SH-SY5Y (cell line): ENCODE measurements at regions not wholly inside any gene's neighbourhood (a gene's known extent, or its start where the extent isn't known, plus 50 kb on each side); places are given as distances from the start of the nearest gene placed in this dataset.
A peak's percentile ranks its signal among the peaks of the same experiment; 100 is the strongest.

ENCODE experiments used
- GATA2 ChIP-seq: IDR thresholded peaks from 2 replicates; pipeline ENCODE4 v1.6.1; 2011; ENCODE audit warnings: mild to moderate bottlenecking, low read depth, low read length
- GATA3 ChIP-seq: IDR thresholded peaks from 2 replicates; pipeline ENCODE4 v1.6.1; 2011; ENCODE audit warnings: low read depth, mild to moderate bottlenecking, low read length, moderate library complexity

DNA sequence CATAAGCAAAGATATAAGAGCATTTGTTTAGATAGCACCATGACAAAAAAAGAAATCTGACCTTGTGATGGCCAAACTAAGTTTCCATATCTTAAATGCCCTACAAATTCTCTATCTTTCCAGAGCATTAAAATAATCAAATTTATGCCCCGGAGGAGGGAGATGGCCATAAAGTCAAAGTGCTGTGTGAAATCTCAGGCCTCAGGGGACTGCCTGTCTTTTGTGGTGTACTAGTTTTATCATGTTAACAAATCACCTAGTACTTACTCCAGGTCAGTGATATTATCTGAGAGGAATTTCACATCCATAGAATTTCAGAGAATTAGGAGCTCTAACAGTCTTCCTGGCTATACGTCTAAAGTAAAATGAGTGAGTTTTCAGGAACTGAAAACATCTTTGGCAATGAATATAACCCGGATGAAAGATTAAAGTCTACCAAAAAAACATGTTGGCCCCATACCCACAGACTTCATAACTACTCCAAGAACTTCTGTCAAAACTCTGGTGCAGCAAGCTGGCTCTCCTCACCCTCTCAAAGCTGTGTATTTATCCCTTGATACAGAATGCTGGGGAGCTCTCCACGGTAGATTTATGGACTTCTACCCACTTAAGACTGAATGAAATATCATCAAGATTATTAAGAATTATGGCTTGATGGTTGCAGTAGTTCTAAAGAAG is 682.8 kb downstream of the SORCS1 start:
- peak; percentile 65; the same call in 1 of the 2 replicates for TF ChIP-seq GATA2
- TF ChIP-seq GATA3: peak; percentile 73
